ENCODE measurements at regions not wholly inside any gene's neighbourhood (a gene's known extent, or its start where the extent isn't known, plus 50 kb on each side); places are given as distances from the start of the nearest gene placed in this dataset.

GRCh38 chr9:129370770-129371169 is 192.7 kb upstream of the IER5L start:
- H3K9me3 ChIP-seq (ENCODE audit: control insufficient read depth in 4 of 4, low read length in 3 of 4) = peaks cover 0 to 3% (median 0%) of the 10 kb centered on the region in 4 donors
- no peak for DNase-seq (ENCODE audit: low spot score)
- H3K9ac ChIP-seq (ENCODE audit: low read depth in 1 of 2, low read length in 2 of 2) = no peak overlapping the region
- H3K36me3 ChIP-seq (ENCODE audit: control insufficient read depth in 4 of 4, insufficient read depth in 3 of 4, low read depth in 1 of 4, low read length in 3 of 4) = no peaks in the 10 kb centered on the region
- H3K4me3 ChIP-seq (ENCODE audit: low read depth in 1 of 3, low read length in 3 of 3) = no peak overlapping the region
- H3K27ac ChIP-seq (ENCODE audit: low read depth in 1 of 2, low read length in 2 of 2) = no peak overlapping the region
- H3K27me3 ChIP-seq (ENCODE audit: control insufficient read depth in 4 of 4, insufficient read depth in 4 of 4, low read length in 3 of 4) = no peaks in the 10 kb centered on the region
- TF ChIP-seq FOXA2 (IDR thresholded peaks at IDR 0.05) = no peak
- TF ChIP-seq RAD21 (IDR thresholded peaks at IDR 0.05) = no peak
- TF ChIP-seq, protein P1, sequence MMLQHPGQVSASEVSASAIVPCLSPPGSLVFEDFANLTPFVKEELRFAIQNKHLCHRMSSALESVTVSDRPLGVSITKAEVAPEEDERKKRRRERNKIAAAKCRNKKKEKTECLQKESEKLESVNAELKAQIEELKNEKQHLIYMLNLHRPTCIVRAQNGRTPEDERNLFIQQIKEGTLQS (IDR thresholded peaks at IDR 0.05) = no peak
- no peak for TF ChIP-seq JUND (IDR thresholded peaks at IDR 0.05)
- no peak for TF ChIP-seq SP1 (IDR thresholded peaks at IDR 0.05)
- no peak for TF ChIP-seq GABPA (IDR thresholded peaks at IDR 0.05 in 1 of 2, conservative IDR thresholded peaks at IDR 0.05 in 1 of 2)
- no peak for TF ChIP-seq HNF4G (IDR thresholded peaks at IDR 0.05)
- no peak for TF ChIP-seq ZBTB33 (IDR thresholded peaks at IDR 0.05)
- no peak for TF ChIP-seq TAF1 (conservative IDR thresholded peaks at IDR 0.05)
- TF ChIP-seq, protein P2, sequence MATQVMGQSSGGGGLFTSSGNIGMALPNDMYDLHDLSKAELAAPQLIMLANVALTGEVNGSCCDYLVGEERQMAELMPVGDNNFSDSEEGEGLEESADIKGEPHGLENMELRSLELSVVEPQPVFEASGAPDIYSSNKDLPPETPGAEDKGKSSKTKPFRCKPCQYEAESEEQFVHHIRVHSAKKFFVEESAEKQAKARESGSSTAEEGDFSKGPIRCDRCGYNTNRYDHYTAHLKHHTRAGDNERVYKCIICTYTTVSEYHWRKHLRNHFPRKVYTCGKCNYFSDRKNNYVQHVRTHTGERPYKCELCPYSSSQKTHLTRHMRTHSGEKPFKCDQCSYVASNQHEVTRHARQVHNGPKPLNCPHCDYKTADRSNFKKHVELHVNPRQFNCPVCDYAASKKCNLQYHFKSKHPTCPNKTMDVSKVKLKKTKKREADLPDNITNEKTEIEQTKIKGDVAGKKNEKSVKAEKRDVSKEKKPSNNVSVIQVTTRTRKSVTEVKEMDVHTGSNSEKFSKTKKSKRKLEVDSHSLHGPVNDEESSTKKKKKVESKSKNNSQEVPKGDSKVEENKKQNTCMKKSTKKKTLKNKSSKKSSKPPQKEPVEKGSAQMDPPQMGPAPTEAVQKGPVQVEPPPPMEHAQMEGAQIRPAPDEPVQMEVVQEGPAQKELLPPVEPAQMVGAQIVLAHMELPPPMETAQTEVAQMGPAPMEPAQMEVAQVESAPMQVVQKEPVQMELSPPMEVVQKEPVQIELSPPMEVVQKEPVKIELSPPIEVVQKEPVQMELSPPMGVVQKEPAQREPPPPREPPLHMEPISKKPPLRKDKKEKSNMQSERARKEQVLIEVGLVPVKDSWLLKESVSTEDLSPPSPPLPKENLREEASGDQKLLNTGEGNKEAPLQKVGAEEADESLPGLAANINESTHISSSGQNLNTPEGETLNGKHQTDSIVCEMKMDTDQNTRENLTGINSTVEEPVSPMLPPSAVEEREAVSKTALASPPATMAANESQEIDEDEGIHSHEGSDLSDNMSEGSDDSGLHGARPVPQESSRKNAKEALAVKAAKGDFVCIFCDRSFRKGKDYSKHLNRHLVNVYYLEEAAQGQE (IDR thresholded peaks at IDR 0.05) = no peak
- 93% methylated on average over 7 of the region's 7 CpGs for WGBS
- peaks cover 0 to 4% (median 2%) of the 10 kb centered on the region in 4 donors for H3K4me1 ChIP-seq (ENCODE audit: control insufficient read depth in 4 of 4, insufficient read depth in 4 of 4, low read length in 3 of 4)

DNA sequence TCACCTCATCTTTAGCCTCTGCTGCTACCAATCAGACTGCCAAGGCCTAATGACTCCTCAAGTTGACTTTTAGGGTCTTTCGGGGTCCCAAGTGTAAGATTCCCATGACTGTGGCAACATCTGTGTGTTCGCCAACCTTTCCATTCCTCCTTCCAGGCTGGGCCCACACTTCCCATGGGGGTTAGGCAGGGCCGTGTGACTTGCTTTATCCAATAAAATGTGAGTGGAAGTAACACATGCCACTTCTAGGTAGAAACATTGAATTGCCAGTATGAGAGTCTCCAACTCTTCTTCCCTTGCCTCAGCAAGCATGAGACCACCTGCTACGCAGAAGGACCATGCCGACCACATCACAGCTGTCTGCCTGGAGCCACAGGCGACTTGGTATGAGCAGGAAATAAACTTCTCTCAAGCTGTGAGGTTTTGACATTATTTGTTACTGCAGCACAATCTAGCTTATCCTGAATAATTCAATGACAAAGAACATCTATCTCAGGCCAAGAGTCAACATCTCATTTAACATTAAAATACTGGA is 190.4 kb upstream of the IER5L start:
- WGBS = 95% methylated on average over 6 of the region's 6 CpGs

More for the DNA sequence above, 190.4 kb upstream of the IER5L start:
- H3K4me1 ChIP-seq (ENCODE audit: control insufficient read depth in 4 of 4, insufficient read depth in 4 of 4, low read length in 3 of 4) = peaks cover 0 to 4% (median 2%) of the 10 kb centered on the region in 4 donors
- no peaks in the 10 kb centered on the region for H3K36me3 ChIP-seq (ENCODE audit: control insufficient read depth in 4 of 4, insufficient read depth in 3 of 4, low read depth in 1 of 4, low read length in 3 of 4)
- TF ChIP-seq, protein P2 (IDR thresholded peaks at IDR 0.05) = no peak
- TF ChIP-seq FOXA2 (IDR thresholded peaks at IDR 0.05) = no peak
- no peak for TF ChIP-seq RXRA (IDR thresholded peaks at IDR 0.05)
- no peak for TF ChIP-seq JUND (IDR thresholded peaks at IDR 0.05)
- TF ChIP-seq NR2F2 (IDR thresholded peaks at IDR 0.05) = no peak
- no peak for TF ChIP-seq HNF4A (conservative IDR thresholded peaks at IDR 0.05)
- TF ChIP-seq ZBTB33 (IDR thresholded peaks at IDR 0.05) = no peak
- DNase-seq (ENCODE audit: low spot score) = no peak
- peaks cover 0 to 3% (median 0%) of the 10 kb centered on the region in 4 donors for H3K9me3 ChIP-seq (ENCODE audit: control insufficient read depth in 4 of 4, low read length in 3 of 4)
- H3K27ac ChIP-seq (ENCODE audit: low read depth in 1 of 2, low read length in 2 of 2) = no peak overlapping the region
- no peak overlapping the region for H3K4me3 ChIP-seq (ENCODE audit: low read depth in 1 of 3, low read length in 3 of 3)
- no peaks in the 10 kb centered on the region for H3K27me3 ChIP-seq (ENCODE audit: control insufficient read depth in 4 of 4, insufficient read depth in 4 of 4, low read length in 3 of 4)
- no peak overlapping the region for H3K9ac ChIP-seq (ENCODE audit: low read depth in 1 of 2, low read length in 2 of 2)
